Nucleus accumbens (tissue), 56 donors: ENCODE measurements at regions not wholly inside any gene's neighbourhood (a gene's known extent, or its start where the extent isn't known, plus 50 kb on each side); places are given as distances from the start of the nearest gene placed in this dataset.
"Not testable (repeated sequence)": the region's sequence is repeated elsewhere in the genome, so short reads cannot be mapped to it uniquely, and the experiment has no call there.

Experiments
- DNase-seq, 56 donors: peaks; one replicate each; lab custom pipeline; 2025; lab: John Stamatoyannopoulos, UW

GRCh38 chr1:61028136-61028535 lies 54.2 kb upstream of the NFIA start:
- no peak for DNase-seq

- not testable (repeated sequence) for DNase-seq
Measured at GRCh38 chr1:61018068-61018467, 64.3 kb upstream of the NFIA start.

GRCh38 chr1:61017651-61018050 lies 64.7 kb upstream of the NFIA start:
- no peak for DNase-seq

- no peak for DNase-seq
Measured at GRCh38 chr1:61013946-61014667, 68.3 kb upstream of the NFIA start.

- DNase-seq, result no peak
Measured at GRCh38 chr1:61013189-61013945, 69.0 kb upstream of the NFIA start.

- no peak for DNase-seq
Measured at GRCh38 chr1:61012341-61012761, 70.0 kb upstream of the NFIA start.

GRCh38 chr1:61011561-61012263 lies 70.6 kb upstream of the NFIA start:
- peak in 1 of 56 donors; percentile 4 for DNase-seq

- peak in 1 of 56 donors; percentile 4 for DNase-seq
Measured at GRCh38 chr1:61007534-61008364, 74.6 kb upstream of the NFIA start.

- DNase-seq, result peak in 25 of 56 donors; percentile 1 to 50 (median 18)
Measured at GRCh38 chr1:61005614-61006580, 76.5 kb upstream of the NFIA start.

GRCh38 chr1:61004262-61005003 lies 77.9 kb upstream of the NFIA start:
- DNase-seq, result no peak

GRCh38 chr1:61000327-61000726 lies 82.0 kb upstream of the NFIA start:
- no peak for DNase-seq

- DNase-seq, result no peak
Measured at GRCh38 chr1:60998786-60999185, 83.6 kb upstream of the NFIA start.

- no peak for DNase-seq
Measured at GRCh38 chr1:60994828-60995492, 87.4 kb upstream of the NFIA start.

GRCh38 chr1:60994369-60994768 lies 88.0 kb upstream of the NFIA start:
- no peak for DNase-seq

GRCh38 chr1:60992165-60992564 lies 90.2 kb upstream of the NFIA start:
- DNase-seq, result no peak

GRCh38 chr1:60990714-60991090 lies 91.7 kb upstream of the NFIA start:
- no peak for DNase-seq

GRCh38 chr1:60989749-60990713 lies 92.3 kb upstream of the NFIA start:
- DNase-seq, result no peak
